ENCODE measurements at regions not wholly inside any gene's neighbourhood (a gene's known extent, or its start where the extent isn't known, plus 50 kb on each side); places are given as distances from the start of the nearest gene placed in this dataset.
"Not testable (repeated sequence)": the region's sequence is repeated elsewhere in the genome, so short reads cannot be mapped to it uniquely, and the experiment has no call there.

- no peak for DNase-seq
Measured at GRCh38 chr9:135366104-135366503, 113.5 kb upstream of the PPP1R26 start.

GRCh38 chr9:135369412-135369990, 110.1 kb upstream of the PPP1R26 start:
- DNase-seq, result no peak

DNA sequence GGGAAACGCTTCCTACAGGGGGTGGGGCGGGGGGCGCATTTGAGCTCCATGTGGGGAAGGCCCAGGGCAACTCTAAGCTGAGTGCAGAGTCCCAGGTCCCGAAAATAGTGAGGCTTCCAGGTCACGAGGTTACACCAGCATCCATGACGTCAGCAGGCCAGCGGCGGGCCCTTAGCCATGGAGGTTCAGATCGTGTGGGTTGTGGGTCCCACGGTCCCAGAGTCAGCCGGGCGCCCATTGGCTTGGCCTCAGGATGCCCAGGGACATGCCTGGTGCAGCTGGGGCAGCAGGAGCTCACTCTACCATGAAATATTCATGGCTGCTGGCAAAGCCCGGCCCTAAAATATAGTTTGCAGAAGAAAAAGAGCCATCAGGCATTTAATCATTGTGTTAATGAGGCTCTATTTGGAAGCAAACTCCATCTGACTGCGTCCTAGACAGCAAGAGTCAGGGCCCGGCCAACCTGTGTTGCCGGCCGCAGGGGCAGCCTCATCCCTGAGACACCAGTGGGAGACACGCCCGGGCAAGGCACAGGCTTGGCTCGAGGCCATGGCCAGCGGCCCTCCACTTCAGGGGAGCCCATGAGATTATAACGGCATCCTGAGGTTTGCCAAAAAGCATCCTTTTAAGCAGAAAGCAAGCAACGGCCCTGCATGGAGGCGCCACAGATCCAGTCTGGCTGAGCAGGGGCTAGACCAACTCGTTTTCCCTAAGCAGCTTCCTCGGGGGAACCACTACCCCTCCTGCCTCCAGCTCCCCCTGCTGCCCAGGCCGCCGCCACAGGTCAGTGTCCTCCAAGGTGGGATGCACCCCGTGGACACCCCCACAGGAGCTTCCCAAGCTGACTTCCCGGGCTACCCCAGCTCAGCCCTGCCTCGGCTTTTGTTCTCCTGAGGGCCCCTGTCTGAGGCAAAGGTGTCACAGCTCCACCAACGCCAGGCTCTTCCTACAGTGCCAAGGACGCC, 108.9 kb upstream of the PPP1R26 start:
- no peak for DNase-seq

GRCh38 chr9:135371535-135371934, 108.0 kb upstream of the PPP1R26 start:
- DNase-seq, result no peak

GRCh38 chr9:135372036-135372435, 107.5 kb upstream of the PPP1R26 start:
- DNase-seq, result no peak

GRCh38 chr9:135372501-135373008, 107.0 kb upstream of the PPP1R26 start:
- DNase-seq, result no peak

DNA sequence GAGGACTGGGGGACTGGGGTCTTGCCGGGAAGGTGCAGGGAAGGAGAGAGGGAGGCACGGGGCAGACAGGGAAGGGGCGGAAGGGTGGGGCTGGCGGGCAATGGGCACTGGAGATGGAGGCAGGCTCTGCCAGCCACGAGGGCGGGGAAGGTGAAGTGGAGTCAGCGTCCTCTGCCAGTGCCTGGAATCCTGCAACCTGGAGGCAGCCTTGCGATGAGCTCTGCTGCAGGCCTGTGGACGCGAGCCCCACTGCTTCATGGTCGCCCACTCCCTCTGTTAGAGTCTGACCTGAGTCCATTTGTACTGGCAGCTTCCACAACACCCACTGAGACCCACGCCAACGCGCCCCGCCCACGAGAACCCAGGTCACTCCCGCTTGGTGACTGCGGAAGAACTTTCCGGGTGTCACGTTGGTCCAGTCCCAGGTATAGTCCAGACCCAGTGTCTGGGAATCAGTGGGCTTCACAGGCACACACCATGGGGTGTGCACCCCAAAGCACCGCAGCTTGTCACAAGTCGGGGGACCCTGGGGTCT, 106.4 kb upstream of the PPP1R26 start:
- DNase-seq, result no peak

DNA sequence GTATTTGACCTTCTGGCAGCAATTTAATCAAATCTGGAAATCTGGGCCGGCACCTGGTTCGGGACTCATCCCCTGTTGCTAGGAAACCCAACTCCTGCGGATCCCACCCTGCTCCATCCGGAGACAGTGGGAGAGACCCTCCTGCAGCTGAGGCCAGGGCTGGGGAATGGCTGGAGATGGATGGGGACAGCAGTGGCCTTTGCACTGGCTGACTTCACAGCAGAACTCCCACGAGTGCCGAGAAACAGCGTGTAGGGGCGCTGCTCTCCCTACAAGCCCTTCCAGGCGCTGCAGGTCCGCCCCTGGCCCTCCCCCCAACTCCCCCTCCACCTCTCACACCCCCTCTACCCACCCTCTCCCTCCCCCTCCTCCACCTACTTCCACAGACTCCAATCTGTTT, 105.8 kb upstream of the PPP1R26 start:
- no peak for DNase-seq

GRCh38 chr9:135374591-135374990, 105.0 kb upstream of the PPP1R26 start:
- no peak for DNase-seq

DNA sequence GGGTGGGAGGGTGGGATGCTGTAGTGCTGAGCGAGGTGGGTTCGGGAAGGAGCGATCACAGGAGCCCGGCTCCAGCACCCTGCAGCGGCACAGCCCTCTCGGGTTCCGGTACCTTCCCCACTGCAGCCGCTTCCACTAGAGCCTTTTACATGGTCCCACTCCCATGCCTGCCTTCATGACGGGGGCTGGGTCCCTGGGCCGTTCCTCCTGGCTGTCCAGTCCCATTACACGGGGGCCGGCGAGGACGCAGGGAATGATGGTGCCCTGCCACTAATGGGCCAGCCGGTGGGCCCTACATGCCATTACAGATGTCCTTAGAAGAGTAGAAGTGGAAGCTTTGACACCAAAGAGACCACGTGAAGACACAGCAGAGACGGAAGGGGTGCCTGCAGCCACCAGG, 104.6 kb upstream of the PPP1R26 start:
- DNase-seq, result no peak

DNA sequence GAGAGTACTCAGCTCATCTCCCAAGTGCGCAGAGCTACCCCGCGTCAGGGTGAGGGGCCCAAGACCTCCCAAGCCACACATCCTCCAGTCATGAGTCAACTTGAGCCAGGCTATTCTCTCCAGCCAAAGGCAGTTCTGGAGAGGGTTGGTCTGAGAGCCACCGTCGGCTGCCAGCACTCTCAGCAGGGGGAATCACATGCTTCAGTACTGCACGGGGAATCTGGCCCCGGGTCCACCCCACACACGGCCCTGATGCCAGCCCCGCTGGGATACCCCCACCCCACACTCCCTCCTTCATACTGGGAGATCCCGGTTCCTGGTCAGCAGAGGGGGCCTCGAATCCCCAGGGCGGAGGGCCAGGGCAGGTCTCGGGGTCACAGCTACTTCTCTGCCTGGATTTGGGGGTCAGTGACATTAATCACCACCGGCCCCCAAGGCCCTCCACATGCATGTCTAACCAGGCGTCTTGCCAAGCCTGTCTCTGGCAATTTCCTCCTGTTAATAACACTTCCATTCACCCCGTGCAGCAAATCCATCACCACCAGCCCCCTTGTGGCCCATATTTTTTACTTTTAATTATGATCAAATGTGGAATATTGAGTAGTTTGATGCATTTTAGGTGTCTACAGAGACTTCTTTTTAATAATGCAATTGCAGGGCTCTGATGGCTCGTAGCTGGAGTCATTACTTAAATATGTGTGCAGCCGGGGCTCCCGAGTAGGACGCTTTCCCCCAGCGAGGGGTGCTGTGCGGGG, 102.9 kb upstream of the PPP1R26 start:
- DNase-seq, result no peak

DNA sequence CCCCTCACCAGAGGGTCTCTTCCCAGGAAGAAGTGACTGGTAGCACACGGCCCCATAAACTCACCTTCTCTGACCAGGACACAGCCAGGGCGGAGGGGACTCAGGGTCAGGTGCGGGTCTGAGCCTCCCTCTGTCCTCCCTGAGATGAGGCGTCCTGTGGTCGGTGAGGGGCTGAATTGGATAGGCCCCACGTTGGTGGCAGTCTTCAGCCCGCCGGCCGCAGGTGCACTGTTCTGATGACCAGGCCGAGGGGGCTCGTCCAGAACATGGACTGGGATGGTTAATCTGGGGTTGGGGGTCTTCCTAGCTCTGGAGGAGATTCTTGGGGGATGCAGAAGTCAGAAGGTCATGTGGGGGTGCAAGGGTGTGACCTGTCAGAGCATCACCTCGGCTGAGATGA, 102.2 kb upstream of the PPP1R26 start:
- DNase-seq, result no peak

DNA sequence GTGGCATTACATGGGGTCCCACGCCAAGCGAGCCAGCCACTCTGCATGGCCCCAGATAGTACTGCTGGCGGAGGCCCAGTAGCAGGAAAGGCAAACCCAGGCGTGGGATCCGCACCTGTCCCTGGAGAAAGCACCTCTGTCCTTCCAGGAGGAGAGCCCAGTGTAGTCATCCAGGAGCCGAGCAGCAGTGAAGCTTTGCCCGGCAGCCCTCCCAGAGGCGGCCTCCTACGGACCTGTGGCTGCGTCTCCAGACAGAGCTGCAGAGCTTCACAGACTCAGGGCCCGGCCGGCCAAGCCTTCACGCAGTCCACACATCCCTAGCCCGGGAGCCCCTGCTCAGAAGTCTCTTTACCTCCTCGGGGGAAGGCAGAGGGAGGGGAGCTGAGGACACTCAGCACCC, 100.8 kb upstream of the PPP1R26 start:
- no peak for DNase-seq

- no peak for DNase-seq
Measured at GRCh38 chr9:135379540-135380267, 99.9 kb upstream of the PPP1R26 start.

DNA sequence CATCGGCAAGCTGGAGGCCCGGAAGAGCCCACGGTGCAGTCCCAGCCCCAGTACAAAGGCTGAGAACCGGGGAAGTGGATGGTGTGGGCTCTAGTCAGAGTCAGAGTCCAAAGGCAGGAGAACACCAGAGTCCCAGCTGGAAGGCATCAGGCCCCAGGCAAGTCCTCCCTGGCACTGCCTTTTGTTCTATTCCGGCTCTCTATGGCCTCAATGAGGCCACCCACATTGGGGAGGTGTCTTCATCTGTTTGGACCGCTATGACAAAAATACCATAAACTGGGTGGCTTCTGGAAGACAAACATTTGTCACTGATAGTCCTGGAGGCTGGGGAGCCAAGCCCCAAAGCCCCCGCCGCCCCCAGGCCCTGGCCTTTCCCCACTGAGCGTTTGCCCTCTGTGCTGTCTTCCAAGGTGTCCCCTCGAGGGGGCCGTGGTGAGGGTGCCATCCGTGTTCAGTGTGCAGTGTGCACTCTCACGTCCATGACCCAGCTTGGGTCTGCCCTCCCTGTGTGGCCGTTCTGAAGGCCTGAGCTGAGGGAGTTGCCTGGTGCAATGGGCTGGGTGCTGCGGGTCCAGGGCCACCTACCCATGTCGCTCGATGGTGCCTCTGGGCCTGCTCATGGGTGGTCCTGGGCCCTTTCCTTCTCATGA, 99.1 kb upstream of the PPP1R26 start:
- no peak for DNase-seq

DNA sequence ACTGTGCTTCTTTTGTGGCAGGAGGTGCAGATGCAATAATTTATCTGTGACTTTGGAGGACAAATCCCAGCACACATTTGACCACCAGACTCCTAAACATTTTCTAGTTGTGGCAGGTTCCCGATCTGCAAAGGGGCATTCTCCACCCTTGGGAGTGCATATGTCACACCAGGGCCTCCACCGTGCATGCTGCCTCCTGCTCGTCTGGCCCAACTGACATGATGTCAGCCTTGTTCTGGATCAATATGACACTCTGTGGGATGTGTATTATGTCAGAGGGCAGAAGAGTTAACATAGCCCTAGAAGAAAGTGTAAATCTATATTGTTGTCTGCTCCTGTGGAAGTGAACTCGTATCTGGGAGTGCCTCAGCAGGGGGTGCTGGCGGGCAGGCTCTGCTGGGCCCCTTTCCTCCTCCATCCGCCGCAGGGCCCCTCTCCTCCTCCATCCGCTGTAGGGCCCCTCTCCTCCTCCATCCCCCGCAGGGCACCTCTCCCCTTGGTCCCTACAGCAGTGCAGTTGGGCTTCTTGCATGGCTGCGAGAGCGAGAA, 97.7 kb upstream of the PPP1R26 start:
- no peak for DNase-seq

- DNase-seq, result no peak
Measured at GRCh38 chr9:135384226-135384625, 95.4 kb upstream of the PPP1R26 start.

DNA sequence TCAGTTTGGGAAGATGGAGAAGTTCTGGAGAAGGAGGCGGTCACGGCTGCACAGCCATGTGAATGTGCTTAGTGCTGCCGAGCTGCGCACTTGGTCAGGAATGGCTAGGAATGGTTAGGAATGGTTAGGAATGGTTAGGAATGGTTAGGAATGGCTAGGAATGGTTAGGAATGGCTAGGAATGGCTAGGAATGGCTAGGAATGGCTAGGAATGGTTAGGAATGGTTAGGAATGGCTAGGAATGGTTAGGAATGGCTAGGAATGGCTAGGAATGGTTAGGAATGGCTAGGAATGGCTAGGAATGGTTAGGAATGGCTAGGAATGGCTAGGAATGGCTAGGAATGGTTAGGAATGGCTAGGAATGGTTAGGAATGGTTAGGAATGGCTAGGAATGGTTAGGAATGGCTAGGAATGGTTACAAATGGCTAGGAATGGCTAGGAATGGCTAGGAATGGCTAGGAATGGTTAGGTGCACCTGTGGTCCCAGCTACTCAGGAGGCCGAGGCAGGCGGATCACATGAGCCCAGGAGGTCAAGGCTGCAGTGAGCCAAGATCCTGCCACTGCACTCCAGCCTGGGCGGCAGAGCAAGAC, 94.7 kb upstream of the PPP1R26 start:
- not testable (repeated sequence) for DNase-seq

DNA sequence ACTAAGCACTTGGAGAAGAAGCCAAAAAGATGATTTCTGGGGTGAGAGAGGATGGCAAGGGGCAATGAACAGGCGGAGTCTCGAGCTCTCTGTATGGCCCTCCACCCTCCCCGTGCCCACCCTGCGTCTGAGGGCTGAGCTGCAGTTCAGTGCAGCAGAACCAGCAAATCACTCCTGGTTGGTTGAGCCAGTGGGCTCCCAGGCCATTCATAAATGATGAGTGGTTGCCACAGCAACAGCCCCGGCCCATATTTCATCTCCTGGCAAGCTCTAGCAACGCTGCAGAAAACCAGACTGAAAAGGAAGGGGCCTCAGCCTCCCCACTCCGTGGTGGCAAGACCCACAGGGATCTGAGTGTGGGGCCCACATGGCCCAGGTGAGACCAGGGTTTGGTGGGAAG, 93.8 kb upstream of the PPP1R26 start:
- DNase-seq, result no peak

DNA sequence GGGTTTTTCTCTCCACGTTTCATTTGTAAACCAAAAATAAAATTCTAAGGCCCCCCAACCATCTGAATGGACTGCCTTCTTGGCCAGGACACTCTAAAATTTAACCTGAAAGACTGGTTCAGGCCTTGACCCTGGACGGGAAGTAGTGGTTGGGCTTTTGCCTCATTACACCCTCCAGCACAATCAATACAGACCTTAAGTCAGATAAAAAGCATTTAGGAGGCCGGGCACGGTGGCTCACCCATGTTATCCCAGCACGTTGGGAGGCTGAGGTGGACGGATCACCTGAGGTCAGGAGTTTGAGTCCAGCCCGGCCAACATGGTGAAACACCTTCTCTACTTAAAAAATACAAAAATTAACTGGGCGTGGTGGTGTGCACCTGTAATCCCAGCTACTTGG, 91.6 kb upstream of the PPP1R26 start:
- no peak for DNase-seq

DNA sequence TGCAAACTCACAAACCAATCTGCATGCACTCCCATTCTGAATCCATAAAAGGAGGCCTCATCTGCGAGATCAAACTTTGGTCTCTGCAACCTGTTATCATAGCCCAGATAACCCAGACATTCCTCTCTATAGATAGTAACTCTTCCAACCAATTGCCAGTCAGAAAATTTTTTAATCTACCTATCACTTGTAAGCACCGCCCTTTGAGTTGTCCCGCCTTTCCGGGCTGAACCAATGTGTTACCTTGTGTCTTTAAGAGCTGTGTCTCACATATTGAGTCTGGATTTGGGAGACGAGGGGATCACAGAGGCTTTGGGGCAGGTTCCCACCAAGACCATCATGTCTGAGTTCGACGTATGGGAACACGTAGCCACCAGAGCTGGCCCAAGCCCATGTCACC, 91.1 kb upstream of the PPP1R26 start:
- DNase-seq, result no peak
